GM23338 (cell line): ENCODE measurements at regions not wholly inside any gene's neighbourhood (a gene's known extent, or its start where the extent isn't known, plus 50 kb on each side); places are given as distances from the start of the nearest gene placed in this dataset.

ENCODE experiments used
- ATAC-seq: fragments of 200-7000 bp; cut with Tn5 transposase; 3 replicates; pipeline ENCODE4 v1.9.1; 2020
- DNase-seq: peaks from one replicate; pipeline ENCODE4 v3.0.0-alpha.2; 2015; ENCODE audit warnings: low spot score
- H2AFZ ChIP-seq: fragments of 200-600 bp; sonication (generic); 2 replicates; pipeline ENCODE4 v1.8.0; 2016; ENCODE audit warnings: antibody characterized with exemption, mild to moderate bottlenecking, moderate library complexity
- H3F3A ChIP-seq: fragments of 200-600 bp; sonication (generic); replicated peaks from 2 replicates; pipeline ENCODE4 v1.8.0; 2017; ENCODE audit warnings: antibody characterized with exemption, mixed run types, low read depth
- H3K27ac ChIP-seq: fragments of 200-600 bp; sonication (generic); 2 replicates; pipeline ENCODE4 v1.6.1; 2016; ENCODE audit warnings: low read depth
- H3K27me3 ChIP-seq: fragments of 200-600 bp; sonication (generic); 2 replicates; pipeline ENCODE4 v1.8.0; 2016; ENCODE audit warnings: mild to moderate bottlenecking, mixed run types, moderate library complexity; ENCODE audit not compliant: insufficient read depth
- H3K36me3 ChIP-seq: fragments of 200-600 bp; sonication (generic); 2 replicates; pipeline ENCODE4 v1.8.0; 2016; ENCODE audit warnings: mild to moderate bottlenecking; ENCODE audit not compliant: insufficient read depth
- H3K4me1 ChIP-seq: fragments of 200-600 bp; sonication (generic); 2 replicates; pipeline ENCODE4 v1.8.0; 2016; ENCODE audit warnings: mild to moderate bottlenecking, moderate library complexity; ENCODE audit not compliant: insufficient read depth
- H3K4me2 ChIP-seq: fragments of 200-600 bp; sonication (generic); 2 replicates; pipeline ENCODE4 v1.7.1; 2017; ENCODE audit warnings: mixed run types
- H3K4me3 ChIP-seq: fragments of 200-600 bp; sonication (generic); 2 replicates; pipeline ENCODE4 v1.6.1; 2016; ENCODE audit warnings: mixed run types
- H3K79me2 ChIP-seq: fragments of 200-600 bp; sonication (generic); replicated peaks from 2 replicates; pipeline ENCODE4 v1.8.0; 2017; ENCODE audit warnings: mild to moderate bottlenecking; ENCODE audit not compliant: insufficient read depth
- H3K9me2 ChIP-seq: fragments of 200-600 bp; sonication (generic); 2 replicates; pipeline ENCODE4 v1.8.0; 2017; ENCODE audit not compliant: insufficient read depth
- H4K20me1 ChIP-seq: fragments of 200-600 bp; sonication (generic); replicated peaks from 2 replicates; pipeline ENCODE4 v1.8.0; 2017; ENCODE audit warnings: mild to moderate bottlenecking; ENCODE audit not compliant: insufficient read depth
- H3K27ac Mint-ChIP-seq: 2 replicates; pipeline ENCODE4 v1.8.0; 2020; ENCODE audit warnings: inconsistent platforms, mild to moderate bottlenecking, moderate library complexity, mixed read lengths
- H3K27me3 Mint-ChIP-seq: 3 replicates; pipeline ENCODE4 v1.8.0; 2022; ENCODE audit warnings: low read depth, mild to moderate bottlenecking, moderate library complexity, mixed read lengths, inconsistent platforms; ENCODE audit not compliant: insufficient read depth, poor library complexity
- H3K36me3 Mint-ChIP-seq: 3 replicates; pipeline ENCODE4 v1.8.0; 2021; ENCODE audit warnings: low read depth, mild to moderate bottlenecking, inconsistent platforms, moderate library complexity, mixed read lengths
- H3K4me1 Mint-ChIP-seq: 3 replicates; pipeline ENCODE4 v1.8.0; 2020; ENCODE audit warnings: mild to moderate bottlenecking, inconsistent platforms, mixed read lengths
- H3K4me3 Mint-ChIP-seq: 3 replicates; pipeline ENCODE4 v1.8.0; 2021; ENCODE audit warnings: moderate library complexity, mild to moderate bottlenecking, inconsistent platforms, mixed read lengths
- H3K9me3 Mint-ChIP-seq: 3 replicates; pipeline ENCODE4 v1.8.0; 2020; ENCODE audit warnings: moderate library complexity, mild to moderate bottlenecking, inconsistent platforms, mixed read lengths
- ETS1 ChIP-seq: IDR thresholded peaks from 2 replicates; pipeline ENCODE4 v1.6.1; 2016; ENCODE audit warnings: antibody characterized with exemption
- JUNB ChIP-seq: IDR thresholded peaks from one replicate; pipeline ENCODE4 v1.6.1; 2016; ENCODE audit warnings: antibody characterized with exemption; ENCODE audit not compliant: unreplicated experiment
- NANOG ChIP-seq: IDR thresholded peaks from 2 replicates; pipeline ENCODE4 v1.6.1; 2016; ENCODE audit warnings: antibody characterized with exemption, borderline replicate concordance
- POLR2AphosphoS5 ChIP-seq: IDR thresholded peaks from 2 replicates; pipeline ENCODE4 v1.6.1; 2016; ENCODE audit warnings: antibody characterized with exemption, low read depth
- REST ChIP-seq: IDR thresholded peaks from one replicate; pipeline ENCODE4 v1.6.1; 2018; ENCODE audit warnings: antibody characterized with exemption; ENCODE audit not compliant: unreplicated experiment
- ZNF114 ChIP-seq: fragments of 250-450 bp; sonication (Bioruptor Pico); IDR thresholded peaks from 2 replicates; pipeline ENCODE4 v1.5.0; 2020; ENCODE audit warnings: mild to moderate bottlenecking, moderate library complexity
- ZNF462 ChIP-seq: fragments of 250-450 bp; sonication (Bioruptor Pico); IDR thresholded peaks from 2 replicates; pipeline ENCODE4 v1.5.0; 2020; ENCODE audit warnings: mild to moderate bottlenecking, moderate library complexity

- no peaks in the 10 kb centered on the region for H3K79me2 ChIP-seq
- H3K27ac Mint-ChIP-seq: no peak overlapping the region
- no peaks in the 10 kb centered on the region for H3K27me3 ChIP-seq
- H3K4me2 ChIP-seq: no peak overlapping the region
- no peak overlapping the region for H3K4me3 Mint-ChIP-seq
- ATAC-seq (no peak), DNase-seq (no peak)
- H3K9me3 Mint-ChIP-seq: peaks cover 3% of the 10 kb centered on the region; the same call in 1 of the 3 replicates
- no peak overlapping the region for H2AFZ ChIP-seq
- no peaks in the 10 kb centered on the region for H3F3A ChIP-seq
- H3K27me3 Mint-ChIP-seq: peaks cover 6% of the 10 kb centered on the region
- TF ChIP-seq ETS1: no peak
- TF ChIP-seq POLR2AphosphoS5: no peak
- no peak for TF ChIP-seq JUNB
- TF ChIP-seq REST: no peak
- no peak for TF ChIP-seq NANOG
- TF ChIP-seq ZNF462 (CRISPR knock-in tag): no peak
- TF ChIP-seq ZNF114: no peak
- no peaks in the 10 kb centered on the region for H3K36me3 ChIP-seq
- no peak overlapping the region for H3K27ac ChIP-seq
- peaks cover 5% of the 10 kb centered on the region; the same call in 1 of the 2 replicates for H3K9me2 ChIP-seq
- H3K36me3 Mint-ChIP-seq: no peaks in the 10 kb centered on the region; the same call in 2 of the 3 replicates
- H3K4me1 Mint-ChIP-seq: peaks cover 20% of the 10 kb centered on the region
- H3K4me3 ChIP-seq: no peak overlapping the region
- H4K20me1 ChIP-seq: no peaks in the 10 kb centered on the region
- peaks cover 20% of the 10 kb centered on the region for H3K4me1 ChIP-seq
Measured at GRCh38 chr15:70401709-70402108, 304.0 kb upstream of the TLE3 start.
